HG02885 (cell line): ENCODE measurements at regions not wholly inside any gene's neighbourhood (a gene's known extent, or its start where the extent isn't known, plus 50 kb on each side); places are given as distances from the start of the nearest gene placed in this dataset.

ENCODE experiments used
- ATAC-seq: cut with Tn5 transposase; IDR thresholded peaks from one replicate; pipeline ENCODE4 v1.9.1; 2021; ENCODE audit warnings: mild to moderate bottlenecking; ENCODE audit not compliant: unreplicated experiment, poor library complexity

DNA sequence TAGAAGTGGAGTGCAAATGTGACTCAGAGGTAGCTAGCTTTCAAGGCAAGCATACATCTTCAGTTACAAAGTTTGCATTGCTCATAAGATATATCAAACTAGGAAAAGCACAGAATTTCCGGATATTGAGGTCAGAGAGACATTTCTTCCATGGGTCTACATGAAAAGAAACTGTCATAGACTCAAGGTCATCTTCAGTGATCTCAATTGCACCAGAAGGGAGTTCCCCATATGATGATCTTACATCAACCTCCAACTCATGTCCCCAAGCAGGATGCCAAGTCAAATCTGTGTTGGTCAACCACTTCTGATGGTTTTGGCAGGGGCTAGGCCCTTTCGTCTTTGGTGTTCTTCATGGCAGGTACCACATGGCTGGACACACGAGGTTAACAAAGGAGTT is 459.9 kb upstream of the MAF start:
- no peak for ATAC-seq

GRCh38 chr16:80059836-80060235 is 459.3 kb upstream of the MAF start:
- no peak for ATAC-seq

- no peak for ATAC-seq
Observed at GRCh38 chr16:80058214-80058613, 457.7 kb upstream of the MAF start.

GRCh38 chr16:80056324-80056723 is 455.8 kb upstream of the MAF start:
- no peak for ATAC-seq

GRCh38 chr16:80055831-80056230 is 455.3 kb upstream of the MAF start:
- no peak for ATAC-seq

GRCh38 chr16:80054647-80055046 is 454.1 kb upstream of the MAF start:
- no peak for ATAC-seq

DNA sequence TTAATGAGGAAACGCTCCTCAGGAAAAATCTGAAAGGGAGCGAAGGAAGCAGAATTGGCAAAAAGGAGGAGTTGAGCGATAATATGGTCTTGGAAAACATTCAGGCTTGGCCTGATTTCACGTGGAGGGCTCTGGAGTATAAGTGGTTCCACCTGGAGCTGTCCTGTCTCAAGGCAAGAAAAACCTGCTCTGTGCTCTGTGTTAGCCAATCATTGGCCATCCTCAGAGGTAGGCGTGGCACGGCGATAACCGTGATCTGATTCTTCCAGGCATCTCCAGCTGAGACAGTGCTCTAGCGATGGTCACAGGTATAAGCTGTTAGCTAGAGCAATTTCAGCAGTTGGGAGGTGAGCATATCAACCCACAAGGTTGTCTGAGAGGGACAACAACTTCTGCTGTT is 450.5 kb upstream of the MAF start:
- no peak for ATAC-seq

- no peak for ATAC-seq
Observed at GRCh38 chr16:80048250-80048649, 447.7 kb upstream of the MAF start.

GRCh38 chr16:80047842-80048241 is 447.3 kb upstream of the MAF start:
- no peak for ATAC-seq

- no peak for ATAC-seq
Observed at GRCh38 chr16:80046848-80047247, 446.3 kb upstream of the MAF start.

GRCh38 chr16:80046261-80046660 is 445.7 kb upstream of the MAF start:
- no peak for ATAC-seq

DNA sequence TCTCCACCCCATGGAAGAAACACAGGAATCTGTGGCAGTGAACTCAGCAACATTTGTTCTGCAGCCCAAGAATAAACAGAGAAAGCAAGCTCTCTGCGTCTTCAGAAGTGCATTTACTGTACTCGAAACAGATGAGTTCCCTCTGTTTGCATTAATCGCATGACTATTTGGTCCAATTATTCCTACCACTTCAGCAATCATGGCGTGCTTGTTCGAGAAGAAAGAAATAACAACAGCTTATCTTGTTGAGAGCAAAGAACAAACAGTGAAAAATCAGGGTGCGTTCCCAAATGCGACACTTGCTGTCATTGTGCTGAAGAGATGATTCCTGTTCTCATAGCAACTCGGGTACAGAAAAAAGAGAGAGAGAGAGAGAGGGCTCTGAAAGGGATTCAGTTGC is 445.3 kb upstream of the MAF start:
- ATAC-seq, result no peak

GRCh38 chr16:80041410-80041809 is 440.9 kb upstream of the MAF start:
- ATAC-seq, result no peak

DNA sequence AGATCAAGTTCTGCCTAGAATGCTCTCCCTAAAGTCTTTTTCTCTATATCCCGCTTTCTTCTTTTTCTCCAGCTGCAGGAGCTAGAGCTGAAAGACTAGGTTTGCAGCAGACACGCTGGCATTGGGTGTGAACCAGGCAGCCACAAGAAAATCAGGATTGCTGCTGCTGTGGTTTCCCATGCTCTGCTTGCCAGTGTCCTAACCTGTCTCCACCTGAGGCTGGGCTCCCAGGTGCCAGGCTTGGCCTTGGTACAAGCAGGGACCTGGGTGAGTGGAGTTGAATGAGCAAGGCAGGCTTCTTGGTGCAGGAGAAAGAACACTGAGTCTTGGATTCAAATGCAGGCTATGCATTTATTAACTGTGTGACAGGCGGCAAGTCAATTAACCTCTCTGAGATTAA is 440.3 kb upstream of the MAF start:
- no peak for ATAC-seq

DNA sequence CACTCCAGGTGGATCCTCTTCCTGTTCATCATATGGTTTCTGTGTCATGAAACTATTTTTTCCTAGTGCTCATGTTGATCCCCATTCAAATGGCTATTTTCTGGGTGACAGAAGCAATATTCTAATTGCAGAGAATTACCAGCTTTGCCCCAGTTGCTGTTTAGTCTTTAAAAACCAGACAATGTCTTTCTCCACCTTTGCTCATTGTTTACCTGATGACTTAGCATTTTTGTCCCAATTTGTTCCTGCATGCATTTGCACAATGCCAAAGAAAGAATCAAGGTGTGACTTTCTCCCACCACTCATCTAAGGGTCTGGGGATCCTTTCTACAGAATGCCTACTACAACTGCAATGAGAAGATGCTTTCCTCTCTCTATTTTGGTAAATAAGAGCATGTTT is 439.9 kb upstream of the MAF start:
- ATAC-seq, result no peak

- ATAC-seq, result no peak
Observed at GRCh38 chr16:80039777-80040176, 439.2 kb upstream of the MAF start.

DNA sequence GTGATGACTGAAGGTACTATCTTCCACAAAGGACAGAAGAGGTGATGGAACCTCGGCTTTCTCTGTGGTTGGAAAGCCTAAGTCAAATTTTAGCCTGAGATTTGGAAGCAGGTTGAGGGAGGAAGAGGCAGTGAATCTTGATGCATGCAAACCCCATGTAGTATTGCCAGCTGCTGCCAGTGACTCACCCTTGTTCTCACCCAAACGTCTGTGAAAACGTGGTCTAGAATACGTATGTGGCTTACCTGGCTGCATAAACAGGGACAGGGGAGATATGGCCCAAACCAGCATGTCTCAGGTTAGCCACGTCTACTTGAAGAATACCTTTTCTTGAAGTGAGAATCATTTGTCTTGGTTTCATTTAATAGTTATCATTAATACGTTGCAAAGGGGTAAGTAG is 438.0 kb upstream of the MAF start:
- ATAC-seq, result no peak

GRCh38 chr16:80034948-80035663 is 434.6 kb upstream of the MAF start:
- ATAC-seq, result no peak

- no peak for ATAC-seq
Observed at GRCh38 chr16:80034469-80034826, 433.9 kb upstream of the MAF start.

DNA sequence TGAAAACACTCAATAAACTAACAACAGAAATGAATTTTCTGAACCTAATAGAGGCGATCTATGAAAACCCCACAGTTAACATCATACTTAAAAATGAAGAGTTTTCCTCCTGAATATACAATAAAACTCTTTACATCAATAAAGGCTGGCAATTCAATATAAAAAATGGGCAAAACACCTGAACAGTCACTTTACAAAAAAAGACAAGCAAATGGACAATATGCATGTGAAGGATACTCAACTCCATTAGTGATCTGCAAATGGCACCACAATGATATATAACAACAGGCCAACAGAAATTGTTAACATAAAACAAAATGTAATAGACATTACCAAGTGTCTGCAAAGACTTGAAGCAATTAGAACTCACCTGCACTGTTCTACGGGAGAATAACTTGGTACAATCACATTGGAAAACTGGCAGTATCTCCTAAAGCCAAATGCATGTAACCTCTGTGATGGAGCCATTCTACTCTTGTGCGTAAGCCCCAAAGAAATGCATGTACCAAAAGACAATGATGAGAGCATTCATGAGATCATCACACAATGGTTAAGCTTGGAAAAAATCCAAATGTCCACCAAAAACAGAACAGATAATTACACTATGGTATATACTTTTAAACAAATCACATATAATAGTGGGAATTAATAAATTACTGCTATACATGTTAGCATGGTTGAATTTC is 433.4 kb upstream of the MAF start:
- no peak for ATAC-seq

DNA sequence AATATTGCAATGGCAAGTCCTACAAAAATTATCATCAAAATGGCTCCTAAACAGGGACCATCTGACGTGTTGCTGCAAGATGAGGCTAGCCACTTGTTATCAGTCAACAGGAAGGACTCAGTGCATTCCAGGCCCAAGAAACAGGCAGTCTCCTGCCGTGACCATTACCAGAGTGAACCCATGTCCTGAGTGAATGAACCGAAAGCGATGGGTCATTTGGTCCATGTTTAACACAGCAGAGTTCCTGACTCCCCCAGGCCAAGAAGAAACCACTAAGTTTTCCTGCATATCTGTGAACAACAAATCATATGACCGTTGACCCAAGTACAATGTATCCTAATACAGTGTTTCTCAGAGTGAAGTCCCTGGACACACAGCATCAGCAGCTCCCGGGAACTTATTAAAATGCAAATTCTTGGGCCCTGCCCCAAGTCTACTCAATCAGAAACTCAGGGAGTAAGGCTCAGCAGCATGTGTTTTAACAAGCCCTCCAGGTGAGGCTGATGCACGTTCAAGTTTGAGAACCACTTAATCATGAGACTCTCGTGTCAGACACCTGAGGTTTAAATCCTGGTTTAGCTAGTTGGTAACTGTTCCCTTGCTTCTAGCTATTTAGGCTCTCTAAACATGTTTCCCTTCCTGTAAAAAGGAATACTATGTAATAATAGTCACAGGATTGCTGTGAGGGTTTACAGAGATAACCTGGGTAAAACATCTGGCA is 429.4 kb upstream of the MAF start:
- ATAC-seq, result no peak

- no peak for ATAC-seq
Observed at GRCh38 chr16:80029381-80029630, 428.8 kb upstream of the MAF start.
